ENCODE measurements at regions not wholly inside any gene's neighbourhood (a gene's known extent, or its start where the extent isn't known, plus 50 kb on each side); places are given as distances from the start of the nearest gene placed in this dataset.

GRCh38 chr15:95639208-95639607 lies 691.3 kb upstream of the NR2F2 start:
- no peak for DNase-seq

GRCh38 chr15:95644100-95644875 lies 686.2 kb upstream of the NR2F2 start:
- DNase-seq = no peak

- DNase-seq = no peak
Measured at GRCh38 chr15:95645791-95646338, 684.6 kb upstream of the NR2F2 start.

- DNase-seq = no peak
Measured at GRCh38 chr15:95646484-95647273, 683.8 kb upstream of the NR2F2 start.

GRCh38 chr15:95647531-95648277 lies 682.8 kb upstream of the NR2F2 start:
- no peak for DNase-seq

GRCh38 chr15:95653361-95653805 lies 677.1 kb upstream of the NR2F2 start:
- DNase-seq = no peak

- DNase-seq = no peak
Measured at GRCh38 chr15:95655089-95655607, 675.4 kb upstream of the NR2F2 start.

- DNase-seq = no peak
Measured at GRCh38 chr15:95656595-95656994, 673.9 kb upstream of the NR2F2 start.

GRCh38 chr15:95658799-95659198 lies 671.7 kb upstream of the NR2F2 start:
- DNase-seq = no peak

GRCh38 chr15:95659656-95660055 lies 670.8 kb upstream of the NR2F2 start:
- DNase-seq = no peak

GRCh38 chr15:95662638-95663037 lies 667.9 kb upstream of the NR2F2 start:
- no peak for DNase-seq

GRCh38 chr15:95663156-95664100 lies 667.1 kb upstream of the NR2F2 start:
- DNase-seq = no peak

- DNase-seq = no peak
Measured at GRCh38 chr15:95664450-95664849, 666.0 kb upstream of the NR2F2 start.

- DNase-seq = no peak
Measured at GRCh38 chr15:95669146-95669922, 661.2 kb upstream of the NR2F2 start.

- DNase-seq = no peak
Measured at GRCh38 chr15:95674031-95674430, 656.5 kb upstream of the NR2F2 start.

- DNase-seq = no peak
Measured at GRCh38 chr15:95676500-95676899, 654.0 kb upstream of the NR2F2 start.

- DNase-seq = no peak
Measured at GRCh38 chr15:95679847-95680582, 650.5 kb upstream of the NR2F2 start.

- no peak for DNase-seq
Measured at GRCh38 chr15:95680728-95681127, 649.8 kb upstream of the NR2F2 start.

GRCh38 chr15:95681836-95682544 lies 648.5 kb upstream of the NR2F2 start:
- no peak for DNase-seq
